Endodermal cell (in vitro differentiated cells): ENCODE measurements at regions not wholly inside any gene's neighbourhood (a gene's known extent, or its start where the extent isn't known, plus 50 kb on each side); places are given as distances from the start of the nearest gene placed in this dataset.
A peak's percentile ranks its signal among the peaks of the same experiment; 100 is the strongest.

ENCODE experiments used
- DNase-seq: peaks from one replicate; pipeline ENCODE4 v3.0.0-alpha.2; 2017
- H3K27ac ChIP-seq: 2 replicates; pipeline ENCODE4 v1.5.1; 2013; ENCODE audit warnings: mild to moderate bottlenecking, low read depth, low read length, moderate library complexity
- H3K27me3 ChIP-seq: 2 replicates; pipeline ENCODE4 v1.6.1; 2013; ENCODE audit warnings: mild to moderate bottlenecking, low read length, moderate library complexity; ENCODE audit not compliant: insufficient read depth, control insufficient read depth, poor library complexity, severe bottlenecking
- H3K36me3 ChIP-seq: 2 replicates; pipeline ENCODE4 v1.7.0; 2013; ENCODE audit warnings: mild to moderate bottlenecking, low read length, moderate library complexity; ENCODE audit not compliant: control insufficient read depth, insufficient read depth
- H3K4me1 ChIP-seq: one replicate; pipeline ENCODE4 v1.7.0; 2013; ENCODE audit warnings: low read length; ENCODE audit not compliant: control insufficient read depth, insufficient read depth
- H3K4me3 ChIP-seq: 2 replicates; pipeline ENCODE4 v1.5.1; 2013; ENCODE audit warnings: mild to moderate bottlenecking, low read length, moderate library complexity
- H3K9ac ChIP-seq: 2 replicates; pipeline ENCODE4 v1.6.1; 2013; ENCODE audit warnings: mild to moderate bottlenecking, low read length, moderate library complexity; ENCODE audit not compliant: poor library complexity, severe bottlenecking; ENCODE audit errors: extremely low read depth
- H3K9me3 ChIP-seq: 2 replicates; pipeline ENCODE4 v1.6.1; 2013; ENCODE audit warnings: mild to moderate bottlenecking, low read length, moderate library complexity; ENCODE audit not compliant: control insufficient read depth
- H3K27ac Mint-ChIP-seq: 2 replicates; pipeline ENCODE4 v1.8.0; 2020; ENCODE audit warnings: mixed read lengths
- H3K27me3 Mint-ChIP-seq: 2 replicates; pipeline ENCODE4 v1.8.0; 2021; ENCODE audit warnings: mild to moderate bottlenecking, mixed read lengths; ENCODE audit not compliant: insufficient read depth
- H3K36me3 Mint-ChIP-seq: 2 replicates; pipeline ENCODE4 v1.8.0; 2020; ENCODE audit warnings: low read depth, mixed read lengths
- H3K4me1 Mint-ChIP-seq: 2 replicates; pipeline ENCODE4 v1.8.0; 2020; ENCODE audit warnings: mixed read lengths
- H3K4me3 Mint-ChIP-seq: 2 replicates; pipeline ENCODE4 v1.8.0; 2020; ENCODE audit warnings: mild to moderate bottlenecking, moderate library complexity, mixed read lengths
- H3K9me3 Mint-ChIP-seq: 2 replicates; pipeline ENCODE4 v1.8.0; 2020; ENCODE audit warnings: mild to moderate bottlenecking, mixed read lengths
- CTCF ChIP-seq: fragments of 200-600 bp; sonication (generic); conservative IDR thresholded peaks from 2 replicates; pipeline ENCODE4 v1.5.0; 2021; ENCODE audit warnings: antibody characterized with exemption, mild to moderate bottlenecking
- WGBS, 2 experiments: methylation state at CpG; one replicate each; pipeline versions ENCODE4 v1.1.5 to v1.1.7; 2013; ENCODE audit warnings: missing lambda C conversion rate in 2 of 2, mixed read lengths in 1 of 2; ENCODE audit not compliant: insufficient coverage in 1 of 2, insufficient read length in 1 of 2; 5-methylcytosine and 5-hydroxymethylcytosine counted together

- H3K27me3 ChIP-seq, result no peaks in the 10 kb centered on the region
- no peak overlapping the region for H3K9ac ChIP-seq
- Mint-ChIP-seq H3K27ac (no peak overlapping the region), H3K27me3 (no peaks in the 10 kb centered on the region), H3K36me3 (no peaks in the 10 kb centered on the region), H3K4me1 (peaks cover 13% of the 10 kb centered on the region), H3K4me3 (no peak overlapping the region), H3K9me3 (peaks cover 8% of the 10 kb centered on the region)
- no peak for DNase-seq
- no peak overlapping the region for H3K27ac ChIP-seq
- WGBS, 2 experiments, result 86% methylated on average over 1 of the region's 1 CpG; no CpG with 5 or more reads in 1 of the 2 experiments
- no peak overlapping the region for H3K4me3 ChIP-seq
- H3K36me3 ChIP-seq, result no peaks in the 10 kb centered on the region
- H3K9me3 ChIP-seq, result peaks cover 7% of the 10 kb centered on the region
- TF ChIP-seq CTCF, result no peak
- H3K4me1 ChIP-seq, result peaks cover 3% of the 10 kb centered on the region
Measured at GRCh38 chr10:117463545-117463920, 79.0 kb upstream of the EMX2 start.

GRCh38 chr10:117462816-117463544, 79.6 kb upstream of the EMX2 start:
- Mint-ChIP-seq H3K27me3 (no peaks in the 10 kb centered on the region), H3K4me1 (peaks cover 13% of the 10 kb centered on the region), H3K36me3 (no peaks in the 10 kb centered on the region), H3K27ac (no peak overlapping the region), H3K4me3 (no peak overlapping the region), H3K9me3 (peaks cover 8% of the 10 kb centered on the region)
- Histone ChIP-seq H3K9ac (no peak overlapping the region), H3K27me3 (no peaks in the 10 kb centered on the region), H3K4me1 (peaks cover 3% of the 10 kb centered on the region), H3K36me3 (no peaks in the 10 kb centered on the region), H3K9me3 (peaks cover 7% of the 10 kb centered on the region), H3K27ac (no peak overlapping the region), H3K4me3 (no peak overlapping the region)
- 86 to 87% methylated on average over 1 of the region's 1 CpG for WGBS, 2 experiments
- no peak for TF ChIP-seq CTCF
- DNase-seq, result no peak

- peak; percentile 82 for DNase-seq
- H3K27ac ChIP-seq, result no peak overlapping the region
- peak; percentile 63 for TF ChIP-seq CTCF
- H3K4me3 ChIP-seq, result no peak overlapping the region
- H3K27ac Mint-ChIP-seq, result no peak overlapping the region
- H3K9me3 ChIP-seq, result peaks cover 7% of the 10 kb centered on the region
- no peaks in the 10 kb centered on the region for H3K36me3 Mint-ChIP-seq
- peaks cover 8% of the 10 kb centered on the region for H3K9me3 Mint-ChIP-seq
- no peaks in the 10 kb centered on the region for H3K27me3 Mint-ChIP-seq
- H3K9ac ChIP-seq, result no peak overlapping the region
- H3K4me3 Mint-ChIP-seq, result no peak overlapping the region
- H3K4me1 ChIP-seq, result peaks cover 3% of the 10 kb centered on the region
- 78 to 83% methylated on average over 3 to 6 of the region's 6 CpGs for WGBS, 2 experiments
- no peaks in the 10 kb centered on the region for H3K36me3 ChIP-seq
- H3K27me3 ChIP-seq, result no peaks in the 10 kb centered on the region
- H3K4me1 Mint-ChIP-seq, result peaks cover 16% of the 10 kb centered on the region
Measured at GRCh38 chr10:117462424-117462792, 80.1 kb upstream of the EMX2 start.
